OCI-LY7 (cell line): ENCODE measurements at regions not wholly inside any gene's neighbourhood (a gene's known extent, or its start where the extent isn't known, plus 50 kb on each side); places are given as distances from the start of the nearest gene placed in this dataset.
"Not testable (repeated sequence)": the region's sequence is repeated elsewhere in the genome, so short reads cannot be mapped to it uniquely, and the experiment has no call there.

Experiments
- BruUV-seq: library from RNA; stranded (reverse); fragments of 400-500 nt; replicated peaks from 2 replicates; lab custom pipeline; 2021; lab: Mats Ljungman, UMichigan
- CTCF ChIA-PET: fragments of 300-600 bp; sonication (Branson Sonifier 250); formaldehyde crosslinking; loops from one replicate; lab custom pipeline; 2022; ENCODE audit warnings: antibody characterized with exemption; ENCODE audit not compliant: unreplicated experiment; lab: Charles Lee
- POLR2A ChIA-PET: fragments of 300-600 bp; sonication (Branson Sonifier 250); formaldehyde crosslinking; loops from one replicate; lab custom pipeline; 2022; ENCODE audit warnings: antibody characterized with exemption; lab: Charles Lee
- DNase-seq: peaks from one replicate; pipeline ENCODE4 v3.0.0-alpha.2; 2015; ENCODE audit warnings: low spot score
- H2AFZ ChIP-seq: fragments of 200-600 bp; sonication (generic), shearing (Covaris generic); 2 replicates; pipeline ENCODE4 v1.6.1; 2014; ENCODE audit warnings: mild to moderate bottlenecking, antibody characterized with exemption, low read length, moderate library complexity
- H3K27ac ChIP-seq: fragments of 200-600 bp; sonication (generic); 2 replicates; pipeline ENCODE4 v1.5.1; 2014; ENCODE audit warnings: mixed run types, low read depth, mild to moderate bottlenecking, moderate library complexity, low read length, inconsistent platforms; ENCODE audit not compliant: poor library complexity, severe bottlenecking
- H3K36me3 ChIP-seq: fragments of 200-600 bp; sonication (generic); 2 replicates; pipeline ENCODE4 v1.6.1; 2014; ENCODE audit warnings: mild to moderate bottlenecking, antibody characterized with exemption, low read length, moderate library complexity, mixed read lengths; ENCODE audit not compliant: insufficient read depth
- H3K4me1 ChIP-seq: fragments of 200-600 bp; sonication (generic); 2 replicates; pipeline ENCODE4 v1.5.1; 2014; ENCODE audit warnings: mild to moderate bottlenecking, low read length; ENCODE audit not compliant: insufficient read depth, poor library complexity, severe bottlenecking
- H3K4me2 ChIP-seq: fragments of 200-600 bp; sonication (generic); 2 replicates; pipeline ENCODE4 v1.6.1; 2014; ENCODE audit warnings: mild to moderate bottlenecking, low read length
- H3K4me3 ChIP-seq: fragments of 200-600 bp; sonication (generic); 2 replicates; pipeline ENCODE4 v1.5.1; 2014; ENCODE audit warnings: mild to moderate bottlenecking, low read depth, low read length; ENCODE audit not compliant: poor library complexity, severe bottlenecking
- H3K79me2 ChIP-seq: fragments of 200-600 bp; sonication (generic); 2 replicates; pipeline ENCODE4 v1.6.1; 2016; ENCODE audit warnings: low read depth, mild to moderate bottlenecking, low read length, moderate library complexity, mixed read lengths; ENCODE audit not compliant: insufficient read depth
- H3K9me2 ChIP-seq: fragments of 200-600 bp; sonication (generic); 2 replicates; pipeline ENCODE4 v1.6.1; 2016; ENCODE audit warnings: mild to moderate bottlenecking, low read length, mixed read lengths; ENCODE audit not compliant: insufficient read depth
- H3K9me3 ChIP-seq: fragments of 200-600 bp; sonication (generic); 2 replicates; pipeline ENCODE4 v1.6.1; 2014; ENCODE audit warnings: mild to moderate bottlenecking, mixed run types, low read length, mixed read lengths
- H4K20me1 ChIP-seq: fragments of 200-600 bp; sonication (generic); 2 replicates; pipeline ENCODE4 v1.6.1; 2014; ENCODE audit warnings: mild to moderate bottlenecking, antibody characterized with exemption, low read length, moderate library complexity, mixed read lengths; ENCODE audit not compliant: insufficient read depth
- CTCF ChIP-seq: fragments of 200-600 bp; sonication (generic); conservative IDR thresholded peaks from 2 replicates; pipeline ENCODE4 v1.5.1; 2014; ENCODE audit warnings: mild to moderate bottlenecking, antibody characterized with exemption, low read length, moderate library complexity, mixed read lengths
- EZH2phosphoT487 ChIP-seq: fragments of 200-600 bp; sonication (generic); IDR thresholded peaks from 2 replicates; pipeline ENCODE4 v1.6.1; 2018; ENCODE audit warnings: low read depth, borderline replicate concordance, mild to moderate bottlenecking, mixed run types, antibody characterized with exemption, low read length, moderate library complexity, mixed read lengths
- intact Hi-C: fragments of 100-400 bp; cut with micrococcal nuclease; formaldehyde crosslinking; loops from one replicate; pipeline ENCODE4 v1.10.0; 2022; ENCODE audit not compliant: unreplicated experiment

- no peak overlapping the region for H2AFZ ChIP-seq
- no peaks in the 10 kb centered on the region for H3K79me2 ChIP-seq
- H3K4me3 ChIP-seq: no peak overlapping the region
- no peak for DNase-seq
- H3K36me3 ChIP-seq: no peaks in the 10 kb centered on the region
- H3K9me2 ChIP-seq: no peaks in the 10 kb centered on the region
- H3K4me2 ChIP-seq: no peak overlapping the region
- no TSS peak for BruUV-seq
- no peak overlapping the region for H3K27ac ChIP-seq
- CTCF ChIA-PET: no interaction called here
- intact Hi-C loops: no loop called here
- no peaks in the 10 kb centered on the region for H3K4me1 ChIP-seq
- POLR2A ChIA-PET: no interaction called here
- no peaks in the 10 kb centered on the region for H3K9me3 ChIP-seq
- no peaks in the 10 kb centered on the region for H4K20me1 ChIP-seq
- TF ChIP-seq CTCF: no peak
- no peak for TF ChIP-seq EZH2phosphoT487
Observed at GRCh38 chr1:176323472-176323871, 116.4 kb upstream of the COP1 start.

- H3K36me3 ChIP-seq: no peaks in the 10 kb centered on the region
- no peak overlapping the region for H3K4me3 ChIP-seq
- TF ChIP-seq CTCF (no peak), EZH2phosphoT487 (no peak)
- intact Hi-C loops: no loop called here
- H3K27ac ChIP-seq: no peak overlapping the region
- BruUV-seq: no TSS peak
- no peak for DNase-seq
- CTCF ChIA-PET: no interaction called here
- H3K79me2 ChIP-seq: no peaks in the 10 kb centered on the region
- no peak overlapping the region for H3K4me2 ChIP-seq
- no peaks in the 10 kb centered on the region for H3K4me1 ChIP-seq
- no peaks in the 10 kb centered on the region for H4K20me1 ChIP-seq
- H3K9me2 ChIP-seq: no peaks in the 10 kb centered on the region
- POLR2A ChIA-PET: interaction anchor here (0.6 kb wide), 1 partner anchor 368 kb away, joined by 4 read pairs; no protein-coding TSS in a partner anchor
- H3K9me3 ChIP-seq: no peaks in the 10 kb centered on the region
- no peak overlapping the region for H2AFZ ChIP-seq
Observed at GRCh38 chr1:176315519-176316220, 108.6 kb upstream of the COP1 start.

DNA sequence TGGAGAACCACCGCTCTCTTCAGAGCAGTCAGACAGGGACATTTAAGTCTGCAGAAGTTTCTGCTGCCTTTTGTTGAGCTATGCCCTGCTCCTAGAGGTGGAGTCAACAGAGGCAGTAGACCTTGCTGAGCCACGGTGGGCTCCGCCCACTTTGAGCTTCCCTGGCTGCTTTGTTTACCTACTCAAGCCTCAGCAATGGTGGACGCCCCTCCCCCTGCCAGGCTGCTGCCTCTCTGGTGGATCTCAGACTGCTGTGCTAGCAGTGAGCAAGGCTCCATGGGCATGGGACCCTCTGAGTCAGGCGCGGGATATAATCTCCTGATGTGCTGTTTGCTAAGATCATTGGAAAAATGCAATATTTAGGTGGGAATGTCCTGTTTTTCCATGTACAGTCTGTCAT, 89.5 kb upstream of the COP1 start:
- H3K4me1 ChIP-seq, CTCF ChIA-PET, H3K4me2 ChIP-seq, BruUV-seq, H3K27ac ChIP-seq, H3K4me3 ChIP-seq, intact Hi-C loops, H3K9me3 ChIP-seq, H4K20me1 ChIP-seq, H2AFZ ChIP-seq, H3K79me2 ChIP-seq, H3K9me2 ChIP-seq, DNase-seq, H3K36me3 ChIP-seq: not testable (repeated sequence)
- POLR2A ChIA-PET: interaction anchor here (0.6 kb wide), 1 partner anchor 1016 kb away, joined by 3 read pairs; no protein-coding TSS in a partner anchor
